Tibial nerve (tissue), 4 donors: ENCODE measurements at regions not wholly inside any gene's neighbourhood (a gene's known extent, or its start where the extent isn't known, plus 50 kb on each side); places are given as distances from the start of the nearest gene placed in this dataset.

ENCODE experiments used
- DNase-seq, 2 donors: peaks; one replicate each; pipeline ENCODE4 v3.0.0-alpha.2; 2019; ENCODE audit warnings: low spot score in 2 of 2
- H3K27ac ChIP-seq, 4 donors: fragments of 200-600 bp; sonication (generic) in 3 of 4; one replicate each; pipeline ENCODE4 v1.5.1; 2017 to 2019; ENCODE audit warnings: mild to moderate bottlenecking in 1 of 4
- H3K27me3 ChIP-seq, 2 donors: fragments of 200-600 bp; sonication (generic) in 1 of 2; one replicate each; pipeline versions ENCODE4 v1.5.1 to v1.6.0; 2017 to 2019
- H3K36me3 ChIP-seq, 3 donors: fragments of 200-600 bp; sonication (generic); one replicate each; pipeline ENCODE4 v1.5.1; 2018 to 2019
- H3K4me1 ChIP-seq, 4 donors: fragments of 200-600 bp; sonication (generic) in 3 of 4; one replicate each; pipeline ENCODE4 v1.5.1; 2017 to 2019
- H3K4me3 ChIP-seq, 4 donors: fragments of 200-600 bp; sonication (generic) in 3 of 4; one replicate each; pipeline ENCODE4 v1.5.1; 2017 to 2019; ENCODE audit warnings: mild to moderate bottlenecking in 1 of 4, moderate library complexity in 1 of 4
- H3K9me3 ChIP-seq, 4 donors: fragments of 200-600 bp; sonication (generic) in 3 of 4; one replicate each; pipeline ENCODE4 v1.5.1; 2017 to 2019
- EP300 ChIP-seq, 2 donors: sonication (generic); formaldehyde crosslinking; IDR thresholded peaks; one replicate each; pipeline ENCODE4 v1.6.1; 2017; ENCODE audit warnings: antibody characterized with exemption in 2 of 2, mild to moderate bottlenecking in 1 of 2
- POLR2A ChIP-seq, 2 donors: fragments of 450-650 bp; IDR thresholded peaks; one replicate each; pipeline ENCODE4 v1.6.1; 2017; ENCODE audit warnings: antibody characterized with exemption in 2 of 2, mild to moderate bottlenecking in 2 of 2, moderate library complexity in 2 of 2
- WGBS, 2 donors: methylation state at CpG; one replicate each; pipeline ENCODE4 v1.1.5; 2018; 5-methylcytosine and 5-hydroxymethylcytosine counted together
- TF ChIP-seq, protein P1 (sequence below), 5 experiments: fragments of 200-600 bp in 3 of 5; fragments of 450-650 bp in 2 of 5; sonication (generic) in 3 of 5; IDR thresholded peaks; one replicate each; pipeline ENCODE4 v1.5.1; 2016 to 2019; ENCODE audit warnings: antibody characterized with exemption in 5 of 5, mild to moderate bottlenecking in 3 of 5, moderate library complexity in 2 of 5

DNA sequence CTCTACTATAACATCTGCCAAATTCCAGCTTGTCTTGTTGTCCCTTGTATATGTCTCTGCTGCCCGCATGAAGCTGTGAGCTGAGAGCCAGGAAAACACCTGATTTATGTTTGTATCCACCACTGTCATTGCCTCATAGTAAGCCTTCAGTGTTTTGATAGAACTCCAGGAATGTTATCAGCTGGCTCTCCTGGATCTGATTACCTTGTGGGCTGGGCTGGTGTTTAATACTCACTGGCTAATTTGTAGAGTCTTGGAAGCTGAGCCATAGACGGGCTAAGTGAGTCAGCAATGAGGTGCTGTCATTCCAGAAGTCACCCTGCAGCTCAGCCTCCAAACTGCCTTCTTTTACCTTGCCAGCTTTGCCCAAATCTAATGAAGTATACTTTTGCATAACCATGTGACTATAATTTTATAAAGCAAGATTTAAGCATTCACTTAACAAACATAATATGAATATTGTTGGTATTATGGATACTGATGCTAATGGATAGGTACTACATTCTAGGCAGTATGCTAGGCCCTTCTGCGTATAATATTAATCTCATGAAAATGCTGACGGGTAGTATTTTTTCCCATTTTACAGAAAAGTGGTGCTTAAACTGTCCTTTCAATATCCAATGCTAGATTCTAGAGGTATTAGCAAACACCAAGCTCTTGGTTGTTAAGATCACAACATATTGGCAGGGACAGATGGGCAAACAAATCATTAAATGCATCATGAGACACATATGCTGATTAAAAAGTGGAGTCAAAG, 62.7 kb upstream of the GATA6 start:
- TF ChIP-seq POLR2A (IDR thresholded peaks at IDR 0.05) (no peak), EP300 (IDR thresholded peaks at IDR 0.05) (no peak)
- TF ChIP-seq, protein P1, sequence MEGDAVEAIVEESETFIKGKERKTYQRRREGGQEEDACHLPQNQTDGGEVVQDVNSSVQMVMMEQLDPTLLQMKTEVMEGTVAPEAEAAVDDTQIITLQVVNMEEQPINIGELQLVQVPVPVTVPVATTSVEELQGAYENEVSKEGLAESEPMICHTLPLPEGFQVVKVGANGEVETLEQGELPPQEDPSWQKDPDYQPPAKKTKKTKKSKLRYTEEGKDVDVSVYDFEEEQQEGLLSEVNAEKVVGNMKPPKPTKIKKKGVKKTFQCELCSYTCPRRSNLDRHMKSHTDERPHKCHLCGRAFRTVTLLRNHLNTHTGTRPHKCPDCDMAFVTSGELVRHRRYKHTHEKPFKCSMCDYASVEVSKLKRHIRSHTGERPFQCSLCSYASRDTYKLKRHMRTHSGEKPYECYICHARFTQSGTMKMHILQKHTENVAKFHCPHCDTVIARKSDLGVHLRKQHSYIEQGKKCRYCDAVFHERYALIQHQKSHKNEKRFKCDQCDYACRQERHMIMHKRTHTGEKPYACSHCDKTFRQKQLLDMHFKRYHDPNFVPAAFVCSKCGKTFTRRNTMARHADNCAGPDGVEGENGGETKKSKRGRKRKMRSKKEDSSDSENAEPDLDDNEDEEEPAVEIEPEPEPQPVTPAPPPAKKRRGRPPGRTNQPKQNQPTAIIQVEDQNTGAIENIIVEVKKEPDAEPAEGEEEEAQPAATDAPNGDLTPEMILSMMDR (IDR thresholded peaks at IDR 0.05) = no peak
- Histone ChIP-seq H3K4me1 (no peaks in the 10 kb centered on the region), H3K27ac (no peak overlapping the region), H3K4me3 (no peak overlapping the region), H3K27me3 (no peaks in the 10 kb centered on the region), H3K36me3 (no peaks in the 10 kb centered on the region), H3K9me3 (no peaks in the 10 kb centered on the region)
- WGBS, 2 donors = 84 to 86% methylated on average over 4 of the region's 4 CpGs
- DNase-seq = no peak

DNA sequence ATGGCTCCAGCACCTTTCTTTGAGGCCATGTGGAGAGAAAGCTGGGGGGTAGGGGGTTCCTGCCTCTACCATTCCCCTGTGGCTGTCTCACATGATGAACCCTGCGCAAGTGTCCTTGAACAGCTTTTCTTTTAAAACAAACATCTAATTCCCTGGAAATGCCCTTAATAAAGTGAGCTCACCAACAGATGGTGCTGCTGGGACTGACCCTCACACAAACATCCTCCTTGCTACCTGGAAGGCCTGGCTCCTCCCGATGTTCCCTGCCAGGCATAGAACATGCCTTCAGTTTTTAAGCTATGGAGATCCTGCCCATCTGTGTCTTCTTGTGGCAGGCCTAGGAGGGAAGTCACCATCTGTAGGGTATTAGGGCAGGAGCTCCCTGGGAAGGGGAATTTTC, 60.7 kb upstream of the GATA6 start:
- Histone ChIP-seq H3K9me3 (no peaks in the 10 kb centered on the region), H3K27me3 (no peaks in the 10 kb centered on the region), H3K36me3 (no peaks in the 10 kb centered on the region), H3K4me1 (no peaks in the 10 kb centered on the region), H3K27ac (no peak overlapping the region), H3K4me3 (no peak overlapping the region)
- DNase-seq = no peak
- no peak for TF ChIP-seq EP300 (IDR thresholded peaks at IDR 0.05)
- TF ChIP-seq, protein P1 (IDR thresholded peaks at IDR 0.05) = no peak
- TF ChIP-seq POLR2A (IDR thresholded peaks at IDR 0.05) = no peak
- WGBS, 2 donors = 56 to 61% methylated on average over 2 of the region's 2 CpGs

DNA sequence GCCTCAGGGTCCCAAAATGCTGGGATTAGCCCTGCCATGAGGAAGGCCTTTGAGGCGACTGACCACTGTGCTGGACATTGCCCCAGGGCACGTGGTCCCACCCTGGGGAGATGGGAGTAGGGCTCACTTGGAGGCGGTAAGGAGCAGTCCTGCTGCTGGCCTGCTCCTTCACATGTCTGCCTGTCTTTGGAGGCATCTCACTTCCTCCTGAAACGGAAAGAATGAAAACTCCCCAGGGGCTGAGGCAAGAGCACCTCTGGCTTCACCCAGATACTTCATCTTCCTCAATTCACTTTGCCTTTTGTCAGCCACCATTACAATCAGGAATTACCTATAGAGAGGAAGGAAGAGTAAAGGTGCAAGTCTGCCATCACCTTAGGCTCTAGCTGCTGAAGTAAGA, 59.9 kb upstream of the GATA6 start:
- no peaks in the 10 kb centered on the region for H3K4me1 ChIP-seq
- 78 to 79% methylated on average over 4 of the region's 4 CpGs for WGBS, 2 donors
- H3K4me3 ChIP-seq = no peak overlapping the region
- H3K36me3 ChIP-seq = no peaks in the 10 kb centered on the region
- TF ChIP-seq POLR2A (IDR thresholded peaks at IDR 0.05) (no peak), EP300 (IDR thresholded peaks at IDR 0.05) (no peak)
- TF ChIP-seq, protein P1 (IDR thresholded peaks at IDR 0.05) = no peak
- H3K27me3 ChIP-seq = no peaks in the 10 kb centered on the region
- no peak for DNase-seq
- H3K9me3 ChIP-seq = no peaks in the 10 kb centered on the region
- H3K27ac ChIP-seq = no peak overlapping the region

DNA sequence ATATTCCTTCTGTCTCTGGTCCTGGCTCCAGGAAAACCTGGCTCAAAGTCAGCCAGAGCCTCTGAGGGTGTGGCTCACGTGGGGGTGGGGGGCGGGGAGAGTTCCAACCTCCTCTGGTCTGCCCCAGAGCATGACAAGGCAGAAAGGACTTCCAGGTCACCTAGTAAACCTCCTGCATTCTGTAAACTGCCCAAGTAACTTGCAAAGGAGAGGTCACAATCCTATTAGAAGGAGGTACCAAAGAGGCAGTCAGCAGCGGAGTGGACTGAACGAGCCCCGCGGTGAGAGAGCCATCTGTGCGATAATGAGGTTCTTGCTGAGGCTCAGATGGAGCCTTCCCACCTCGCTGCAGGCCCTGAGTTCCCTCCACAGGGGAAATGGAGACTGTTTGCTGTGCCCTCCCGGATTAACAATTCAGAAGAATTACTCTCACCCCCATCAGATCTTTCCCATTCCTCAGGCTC, 58.9 kb upstream of the GATA6 start:
- Histone ChIP-seq H3K27me3 (no peaks in the 10 kb centered on the region), H3K27ac (no peak overlapping the region), H3K9me3 (no peaks in the 10 kb centered on the region), H3K4me3 (no peak overlapping the region), H3K4me1 (no peaks in the 10 kb centered on the region), H3K36me3 (no peaks in the 10 kb centered on the region)
- no peak for DNase-seq
- WGBS, 2 donors = 36 to 41% methylated on average over 9 of the region's 9 CpGs
- TF ChIP-seq, protein P1 (IDR thresholded peaks at IDR 0.05) = no peak
- TF ChIP-seq POLR2A (IDR thresholded peaks at IDR 0.05) (no peak), EP300 (IDR thresholded peaks at IDR 0.05) (no peak)

DNA sequence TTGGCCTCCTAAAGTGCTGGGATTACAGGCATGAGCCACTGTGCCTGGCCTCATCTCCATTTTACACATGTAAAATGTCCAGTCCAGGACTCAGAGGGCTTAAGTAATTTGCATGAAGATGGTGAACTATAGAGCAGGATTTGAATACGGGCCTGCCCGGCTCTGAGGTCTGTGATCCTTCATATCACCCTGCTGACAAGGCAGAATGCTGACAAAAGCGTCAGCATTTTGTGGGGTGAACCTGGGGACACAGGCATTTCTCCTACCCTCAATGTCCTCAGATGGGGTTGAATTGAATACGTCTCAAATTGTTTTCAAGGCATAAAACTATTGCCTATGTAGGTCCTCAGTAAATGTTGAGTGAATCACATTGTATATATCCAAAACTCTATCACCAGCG, 57.2 kb upstream of the GATA6 start:
- Histone ChIP-seq H3K27me3 (no peaks in the 10 kb centered on the region), H3K4me1 (no peaks in the 10 kb centered on the region), H3K36me3 (no peaks in the 10 kb centered on the region), H3K9me3 (no peaks in the 10 kb centered on the region), H3K4me3 (no peak overlapping the region), H3K27ac (no peak overlapping the region)
- DNase-seq = no peak
- WGBS, 2 donors = 86 to 88% methylated on average over 5 of the region's 5 CpGs
- TF ChIP-seq POLR2A (IDR thresholded peaks at IDR 0.05) (no peak), EP300 (IDR thresholded peaks at IDR 0.05) (no peak)
- TF ChIP-seq, protein P1 (IDR thresholded peaks at IDR 0.05) = no peak
